Neural progenitor cell (in vitro differentiated cells): ENCODE measurements at regions not wholly inside any gene's neighbourhood (a gene's known extent, or its start where the extent isn't known, plus 50 kb on each side); places are given as distances from the start of the nearest gene placed in this dataset.
A peak's percentile ranks its signal among the peaks of the same experiment; 100 is the strongest.

ENCODE experiments used
- DNase-seq: peaks from one replicate; pipeline ENCODE4 v3.0.0-alpha.2; 2016; ENCODE audit warnings: low spot score
- H2AFZ ChIP-seq: fragments of 200-600 bp; sonication (generic); replicated peaks from 2 replicates; pipeline ENCODE4 v1.6.1; 2016; ENCODE audit warnings: antibody characterized with exemption
- H3F3A ChIP-seq: fragments of 200-600 bp; sonication (generic); 2 replicates; pipeline ENCODE4 v1.6.1; 2016; ENCODE audit warnings: antibody characterized with exemption, low read depth
- H3K27ac ChIP-seq: fragments of 200-600 bp; sonication (generic); 2 replicates; pipeline ENCODE4 v1.5.1; 2016; ENCODE audit warnings: mild to moderate bottlenecking
- H3K27me3 ChIP-seq: fragments of 200-600 bp; sonication (generic); 2 replicates; pipeline ENCODE4 v1.6.1; 2016; ENCODE audit warnings: mild to moderate bottlenecking, moderate library complexity
- H3K36me3 ChIP-seq: fragments of 200-600 bp; sonication (generic); 2 replicates; pipeline ENCODE4 v1.5.1; 2016
- H3K4me1 ChIP-seq: fragments of 200-600 bp; sonication (generic); 2 replicates; pipeline ENCODE4 v1.6.1; 2016; ENCODE audit warnings: mixed run types
- H3K4me2 ChIP-seq: fragments of 200-600 bp; sonication (generic); 2 replicates; pipeline ENCODE4 v1.6.1; 2016
- H3K4me3 ChIP-seq: fragments of 200-600 bp; sonication (generic); 2 replicates; pipeline ENCODE4 v1.5.1; 2016
- H3K79me2 ChIP-seq: fragments of 200-600 bp; sonication (generic); 2 replicates; pipeline ENCODE4 v1.6.1; 2016; ENCODE audit warnings: low read depth
- H3K9ac ChIP-seq: fragments of 200-600 bp; sonication (generic); 2 replicates; pipeline ENCODE4 v1.6.1; 2016
- H3K9me3 ChIP-seq: fragments of 200-600 bp; sonication (generic); 2 replicates; pipeline ENCODE4 v1.5.1; 2016; ENCODE audit warnings: low read depth
- H4K20me1 ChIP-seq: fragments of 200-600 bp; sonication (generic); 2 replicates; pipeline ENCODE4 v1.6.1; 2016; ENCODE audit warnings: low read depth
- H3K27ac Mint-ChIP-seq: 3 replicates; pipeline ENCODE4 v1.8.0; 2021; ENCODE audit warnings: mixed read lengths
- H3K27me3 Mint-ChIP-seq: 2 replicates; pipeline ENCODE4 v1.8.0; 2022; ENCODE audit warnings: low read depth, mild to moderate bottlenecking, inconsistent platforms, moderate library complexity, mixed read lengths; ENCODE audit not compliant: insufficient read depth
- H3K36me3 Mint-ChIP-seq: 3 replicates; pipeline ENCODE4 v1.8.0; 2021; ENCODE audit warnings: mixed read lengths
- H3K4me1 Mint-ChIP-seq: 3 replicates; pipeline ENCODE4 v1.8.0; 2021; ENCODE audit warnings: mixed read lengths
- H3K4me3 Mint-ChIP-seq: 3 replicates; pipeline ENCODE4 v1.8.0; 2021; ENCODE audit warnings: mild to moderate bottlenecking, moderate library complexity, mixed read lengths
- H3K9me3 Mint-ChIP-seq: 3 replicates; pipeline ENCODE4 v1.8.0; 2020; ENCODE audit warnings: mixed read lengths
- CTCF ChIP-seq: fragments of 200-600 bp; sonication (generic); IDR thresholded peaks from 2 replicates; pipeline ENCODE4 v1.5.1; 2017; ENCODE audit warnings: antibody characterized with exemption, mild to moderate bottlenecking
- EZH2 ChIP-seq: fragments of 200-600 bp; sonication (generic); IDR thresholded peaks from 2 replicates; pipeline ENCODE4 v1.6.1; 2017; ENCODE audit warnings: antibody characterized with exemption, mild to moderate bottlenecking, moderate library complexity
- EZH2phosphoT487 ChIP-seq: fragments of 200-600 bp; sonication (generic); IDR thresholded peaks from 2 replicates; pipeline ENCODE4 v1.6.1; 2017; ENCODE audit warnings: antibody characterized with exemption

GRCh38 chr14:28607661-28608060, 158.9 kb upstream of the FOXG1 start:
- no peak overlapping the region for H3K4me3 ChIP-seq
- H3K4me1 ChIP-seq = no peaks in the 10 kb centered on the region
- no peak overlapping the region for H2AFZ ChIP-seq
- H3K27me3 ChIP-seq = no peaks in the 10 kb centered on the region
- H3K4me2 ChIP-seq = no peak overlapping the region
- no peak for TF ChIP-seq EZH2
- TF ChIP-seq CTCF = no peak
- no peak for TF ChIP-seq EZH2phosphoT487
- H3K27me3 Mint-ChIP-seq = no peaks in the 10 kb centered on the region
- no peak overlapping the region for H3K27ac Mint-ChIP-seq
- no peaks in the 10 kb centered on the region for H4K20me1 ChIP-seq
- no peaks in the 10 kb centered on the region for H3K9me3 Mint-ChIP-seq
- no peaks in the 10 kb centered on the region for H3K36me3 ChIP-seq
- H3K27ac ChIP-seq = no peak overlapping the region
- no peaks in the 10 kb centered on the region for H3F3A ChIP-seq
- no peaks in the 10 kb centered on the region for H3K79me2 ChIP-seq
- DNase-seq = no peak
- H3K9ac ChIP-seq = no peak overlapping the region
- H3K4me1 Mint-ChIP-seq = peaks cover 10% of the 10 kb centered on the region
- H3K9me3 ChIP-seq = no peaks in the 10 kb centered on the region
- H3K4me3 Mint-ChIP-seq = no peak overlapping the region
- H3K36me3 Mint-ChIP-seq = no peaks in the 10 kb centered on the region

- no peak overlapping the region for H3K4me2 ChIP-seq
- H3K27me3 Mint-ChIP-seq = no peaks in the 10 kb centered on the region
- no peaks in the 10 kb centered on the region for H3K9me3 Mint-ChIP-seq
- no peaks in the 10 kb centered on the region for H3F3A ChIP-seq
- H4K20me1 ChIP-seq = no peaks in the 10 kb centered on the region
- no peak overlapping the region for H3K4me3 Mint-ChIP-seq
- no peak overlapping the region for H3K4me3 ChIP-seq
- no peaks in the 10 kb centered on the region for H3K36me3 ChIP-seq
- H3K79me2 ChIP-seq = no peaks in the 10 kb centered on the region
- no peak overlapping the region for H3K27ac ChIP-seq
- H3K27ac Mint-ChIP-seq = no peak overlapping the region
- no peaks in the 10 kb centered on the region for H3K36me3 Mint-ChIP-seq
- H3K9ac ChIP-seq = no peak overlapping the region
- H2AFZ ChIP-seq = peak overlapping the region; percentile 38
- no peaks in the 10 kb centered on the region for H3K4me1 ChIP-seq
- no peak for DNase-seq
- H3K4me1 Mint-ChIP-seq = peaks cover 10% of the 10 kb centered on the region
- TF ChIP-seq EZH2 (no peak), EZH2phosphoT487 (no peak), CTCF (no peak)
- H3K9me3 ChIP-seq = no peaks in the 10 kb centered on the region
- no peaks in the 10 kb centered on the region for H3K27me3 ChIP-seq
These were observed 158.1 kb upstream of the FOXG1 start for GRCh38 chr14:28608443-28608842.

GRCh38 chr14:28608851-28609828, 157.4 kb upstream of the FOXG1 start:
- H3K4me3 Mint-ChIP-seq = no peak overlapping the region
- Histone ChIP-seq H3K9me3 (no peaks in the 10 kb centered on the region), H3K27ac (no peak overlapping the region), H3F3A (no peaks in the 10 kb centered on the region), H2AFZ (peak overlapping the region; percentile 38), H3K9ac (no peak overlapping the region), H4K20me1 (no peaks in the 10 kb centered on the region), H3K36me3 (no peaks in the 10 kb centered on the region), H3K4me3 (no peak overlapping the region), H3K27me3 (no peaks in the 10 kb centered on the region), H3K4me2 (no peak overlapping the region), H3K4me1 (no peaks in the 10 kb centered on the region), H3K79me2 (no peaks in the 10 kb centered on the region)
- no peaks in the 10 kb centered on the region for H3K27me3 Mint-ChIP-seq
- H3K4me1 Mint-ChIP-seq = peaks cover 10% of the 10 kb centered on the region
- no peak overlapping the region for H3K27ac Mint-ChIP-seq
- DNase-seq = peak; percentile 75
- no peaks in the 10 kb centered on the region for H3K36me3 Mint-ChIP-seq
- H3K9me3 Mint-ChIP-seq = no peaks in the 10 kb centered on the region
- TF ChIP-seq CTCF (peak; percentile 94), EZH2 (no peak)
